Upper lobe of right lung (tissue), 1 donor: ENCODE measurements at regions not wholly inside any gene's neighbourhood (a gene's known extent, or its start where the extent isn't known, plus 50 kb on each side); places are given as distances from the start of the nearest gene placed in this dataset.

Source experiments
- ATAC-seq: fragments of 200-7000 bp; cut with Tn5 transposase; one replicate; pipeline ENCODE4 v1.9.1; 2020; ENCODE audit warnings: mild to moderate bottlenecking, moderate library complexity
- DNase-seq: peaks from one replicate; pipeline ENCODE4 v3.0.0-alpha.2; 2020
- H3K27ac ChIP-seq: fragments of 200-600 bp; one replicate; pipeline ENCODE4 v1.8.0; 2022
- H3K27me3 ChIP-seq: fragments of 200-600 bp; one replicate; pipeline ENCODE4 v1.8.0; 2022; ENCODE audit warnings: mild to moderate bottlenecking
- H3K36me3 ChIP-seq: fragments of 200-600 bp; one replicate; pipeline ENCODE4 v1.8.0; 2022
- H3K4me1 ChIP-seq: fragments of 200-600 bp; one replicate; pipeline ENCODE4 v1.8.0; 2022
- H3K4me3 ChIP-seq: fragments of 200-600 bp; one replicate; pipeline ENCODE4 v1.8.0; 2022; ENCODE audit warnings: mild to moderate bottlenecking
- H3K9me3 ChIP-seq: fragments of 200-600 bp; one replicate; pipeline ENCODE4 v1.8.0; 2022
- CTCF ChIP-seq: fragments of 200-600 bp; IDR thresholded peaks from one replicate; pipeline ENCODE4 v1.8.0; 2022; ENCODE audit warnings: antibody characterized with exemption
- intact Hi-C: fragments of 100-400 bp; cut with DNase I; formaldehyde crosslinking; loops from one replicate; pipeline ENCODE4 v1.11.0; 2022
- donor health status: DM: no; HTN: yes; CAD: no; lungs with severe emphysema.

- Histone ChIP-seq H3K4me1 (peaks cover 11% of the 10 kb centered on the region), H3K4me3 (no peak overlapping the region), H3K27ac (no peak overlapping the region), H3K36me3 (no peaks in the 10 kb centered on the region), H3K27me3 (peaks cover 5% of the 10 kb centered on the region), H3K9me3 (no peaks in the 10 kb centered on the region)
- intact Hi-C loops, result no loop called here
- no peak for TF ChIP-seq CTCF
- no peak for ATAC-seq
- DNase-seq, result no peak
These were observed 76.3 kb upstream of the CUX1 start for GRCh38 chr7:101740981-101741725.

GRCh38 chr7:101743241-101743994, 74.0 kb upstream of the CUX1 start:
- ATAC-seq, result peak; percentile 72
- Histone ChIP-seq H3K4me3 (peak overlapping the region; percentile 51), H3K9me3 (no peaks in the 10 kb centered on the region), H3K27me3 (peaks cover 5% of the 10 kb centered on the region), H3K27ac (no peak overlapping the region), H3K36me3 (no peaks in the 10 kb centered on the region), H3K4me1 (peaks cover 11% of the 10 kb centered on the region)
- intact Hi-C loops, result no loop called here
- peak; percentile 53 for TF ChIP-seq CTCF
- peak; percentile 82 for DNase-seq

- ATAC-seq (no peak), DNase-seq (no peak)
- H3K4me3 ChIP-seq, result peak overlapping the region; percentile 51
- H3K27ac ChIP-seq, result no peak overlapping the region
- H3K4me1 ChIP-seq, result peaks cover 11% of the 10 kb centered on the region
- H3K36me3 ChIP-seq, result no peaks in the 10 kb centered on the region
- intact Hi-C loops, result no loop called here
- peaks cover 5% of the 10 kb centered on the region for H3K27me3 ChIP-seq
- H3K9me3 ChIP-seq, result no peaks in the 10 kb centered on the region
- TF ChIP-seq CTCF, result no peak
These were observed 73.4 kb upstream of the CUX1 start for GRCh38 chr7:101743995-101744360.

GRCh38 chr7:101744588-101744987, 72.8 kb upstream of the CUX1 start:
- ATAC-seq (no peak), DNase-seq (no peak)
- Histone ChIP-seq H3K4me1 (peaks cover 11% of the 10 kb centered on the region), H3K27me3 (peaks cover 5% of the 10 kb centered on the region), H3K36me3 (no peaks in the 10 kb centered on the region), H3K4me3 (no peak overlapping the region), H3K27ac (no peak overlapping the region), H3K9me3 (no peaks in the 10 kb centered on the region)
- no peak for TF ChIP-seq CTCF
- intact Hi-C loops, result no loop called here

GRCh38 chr7:101746314-101746713, 71.1 kb upstream of the CUX1 start:
- DNase-seq, result no peak
- no peaks in the 10 kb centered on the region for H3K9me3 ChIP-seq
- TF ChIP-seq CTCF, result no peak
- no peak for ATAC-seq
- H3K27ac ChIP-seq, result no peak overlapping the region
- peaks cover 11% of the 10 kb centered on the region for H3K4me1 ChIP-seq
- H3K27me3 ChIP-seq, result peaks cover 5% of the 10 kb centered on the region
- intact Hi-C loops, result no loop called here
- H3K4me3 ChIP-seq, result no peak overlapping the region
- no peaks in the 10 kb centered on the region for H3K36me3 ChIP-seq
